ENCODE measurements at regions not wholly inside any gene's neighbourhood (a gene's known extent, or its start where the extent isn't known, plus 50 kb on each side); places are given as distances from the start of the nearest gene placed in this dataset.

GRCh38 chr18:59041296-59041695 lies 98.4 kb upstream of the SEC11C start:
- no peaks in the 10 kb centered on the region for H3K9me2 ChIP-seq (replicated peaks; ENCODE audit: low read depth, low read length)
- H3K36me3 ChIP-seq (ENCODE audit: insufficient read depth, low read length), result no peaks in the 10 kb centered on the region
- H3K4me1 ChIP-seq (ENCODE audit: insufficient read depth, low read length, poor library complexity, severe bottlenecking), result no peaks in the 10 kb centered on the region

GRCh38 chr18:59041819-59042815 lies 97.6 kb upstream of the SEC11C start:
- H2AFZ ChIP-seq (ENCODE audit: low read length), result no peak overlapping the region
- TF ChIP-seq CTCF (conservative IDR thresholded peaks at IDR 0.05; ENCODE audit: low read length) (no peak), EZH2phosphoT487 (IDR thresholded peaks at IDR 0.05; ENCODE audit: borderline replicate concordance) (no peak)

More at GRCh38 chr18:59041296-59041695, 98.4 kb upstream of the SEC11C start:
- Histone ChIP-seq H3F3A (ENCODE audit: low read depth) (no peaks in the 10 kb centered on the region), H3K4me3 (ENCODE audit: low read length, poor library complexity, severe bottlenecking) (no peak overlapping the region), H3K27me3 (ENCODE audit: insufficient read depth, low read length, poor library complexity, severe bottlenecking) (no peaks in the 10 kb centered on the region), H3K79me2 (ENCODE audit: insufficient read depth, low read length) (no peaks in the 10 kb centered on the region), H3K9ac (ENCODE audit: low read depth, low read length, poor library complexity, severe bottlenecking) (no peak overlapping the region), H3K4me2 (ENCODE audit: low read depth, low read length, poor library complexity, severe bottlenecking) (no peak overlapping the region), H3K9me3 (ENCODE audit: insufficient read depth, low read depth, low read length) (no peaks in the 10 kb centered on the region), H4K20me1 (ENCODE audit: insufficient read depth, low read length, poor library complexity, severe bottlenecking) (no peaks in the 10 kb centered on the region), H2AFZ (ENCODE audit: low read length) (no peak overlapping the region)
- TF ChIP-seq EZH2phosphoT487 (IDR thresholded peaks at IDR 0.05; ENCODE audit: borderline replicate concordance) (no peak), CTCF (conservative IDR thresholded peaks at IDR 0.05; ENCODE audit: low read length) (no peak)

DNA sequence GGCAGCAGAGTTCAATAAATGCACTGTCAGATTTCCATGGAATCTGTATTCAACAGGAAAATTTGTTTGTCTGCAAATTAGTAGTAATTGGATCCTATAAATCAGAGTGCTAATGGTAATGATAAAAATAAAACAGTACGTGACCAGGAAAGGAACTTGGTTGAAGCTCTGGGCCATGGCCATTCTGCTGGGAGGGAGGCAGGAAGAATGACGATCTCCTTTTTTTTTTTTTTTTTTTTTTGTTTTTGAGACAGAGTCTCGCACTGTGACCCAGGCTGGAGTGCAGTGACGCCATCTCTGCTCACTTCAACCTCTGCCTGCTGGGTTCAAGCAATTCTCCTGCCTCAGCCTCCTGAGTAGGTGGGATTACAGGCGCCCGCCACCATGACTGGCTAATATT lies 94.8 kb upstream of the SEC11C start:
- Histone ChIP-seq H3K4me3 (ENCODE audit: low read length, poor library complexity, severe bottlenecking) (no peak overlapping the region), H3K9me2 (replicated peaks; ENCODE audit: low read depth, low read length) (no peaks in the 10 kb centered on the region), H4K20me1 (ENCODE audit: insufficient read depth, low read length, poor library complexity, severe bottlenecking) (no peaks in the 10 kb centered on the region), H3F3A (ENCODE audit: low read depth) (no peaks in the 10 kb centered on the region), H3K79me2 (ENCODE audit: insufficient read depth, low read length) (no peaks in the 10 kb centered on the region), H3K9me3 (ENCODE audit: insufficient read depth, low read depth, low read length) (no peaks in the 10 kb centered on the region), H3K36me3 (ENCODE audit: insufficient read depth, low read length) (no peaks in the 10 kb centered on the region), H3K4me1 (ENCODE audit: insufficient read depth, low read length, poor library complexity, severe bottlenecking) (no peaks in the 10 kb centered on the region), H2AFZ (ENCODE audit: low read length) (no peak overlapping the region), H3K4me2 (ENCODE audit: low read depth, low read length, poor library complexity, severe bottlenecking) (no peak overlapping the region), H3K27me3 (ENCODE audit: insufficient read depth, low read length, poor library complexity, severe bottlenecking) (no peaks in the 10 kb centered on the region), H3K9ac (ENCODE audit: low read depth, low read length, poor library complexity, severe bottlenecking) (no peak overlapping the region)
- TF ChIP-seq EZH2phosphoT487 (IDR thresholded peaks at IDR 0.05; ENCODE audit: borderline replicate concordance) (no peak), CTCF (conservative IDR thresholded peaks at IDR 0.05; ENCODE audit: low read length) (no peak)

More at GRCh38 chr18:59041819-59042815, 97.6 kb upstream of the SEC11C start:
- Histone ChIP-seq H3K27me3 (ENCODE audit: insufficient read depth, low read length, poor library complexity, severe bottlenecking) (no peaks in the 10 kb centered on the region), H3K9ac (ENCODE audit: low read depth, low read length, poor library complexity, severe bottlenecking) (no peak overlapping the region), H3F3A (ENCODE audit: low read depth) (no peaks in the 10 kb centered on the region), H3K9me3 (ENCODE audit: insufficient read depth, low read depth, low read length) (no peaks in the 10 kb centered on the region), H4K20me1 (ENCODE audit: insufficient read depth, low read length, poor library complexity, severe bottlenecking) (no peaks in the 10 kb centered on the region), H3K36me3 (ENCODE audit: insufficient read depth, low read length) (no peaks in the 10 kb centered on the region), H3K9me2 (replicated peaks; ENCODE audit: low read depth, low read length) (no peaks in the 10 kb centered on the region), H3K4me1 (ENCODE audit: insufficient read depth, low read length, poor library complexity, severe bottlenecking) (no peaks in the 10 kb centered on the region), H3K4me3 (ENCODE audit: low read length, poor library complexity, severe bottlenecking) (no peak overlapping the region), H3K4me2 (ENCODE audit: low read depth, low read length, poor library complexity, severe bottlenecking) (no peak overlapping the region), H3K79me2 (ENCODE audit: insufficient read depth, low read length) (no peaks in the 10 kb centered on the region)

Measured in Loucy (cell line).